NCI-H1417 (cell line): ENCODE measurements at regions not wholly inside any gene's neighbourhood (a gene's known extent, or its start where the extent isn't known, plus 50 kb on each side); places are given as distances from the start of the nearest gene placed in this dataset.
"Not testable (repeated sequence)": the region's sequence is repeated elsewhere in the genome, so short reads cannot be mapped to it uniquely, and the experiment has no call there.

Source experiments
- DNase-seq, 3 experiments: peaks; one replicate each; lab custom pipeline; 2025; lab: John Stamatoyannopoulos, UW

GRCh38 chr11:82210011-82210410 is 523.7 kb downstream of the FAM181B start:
- DNase-seq, result no peak

DNA sequence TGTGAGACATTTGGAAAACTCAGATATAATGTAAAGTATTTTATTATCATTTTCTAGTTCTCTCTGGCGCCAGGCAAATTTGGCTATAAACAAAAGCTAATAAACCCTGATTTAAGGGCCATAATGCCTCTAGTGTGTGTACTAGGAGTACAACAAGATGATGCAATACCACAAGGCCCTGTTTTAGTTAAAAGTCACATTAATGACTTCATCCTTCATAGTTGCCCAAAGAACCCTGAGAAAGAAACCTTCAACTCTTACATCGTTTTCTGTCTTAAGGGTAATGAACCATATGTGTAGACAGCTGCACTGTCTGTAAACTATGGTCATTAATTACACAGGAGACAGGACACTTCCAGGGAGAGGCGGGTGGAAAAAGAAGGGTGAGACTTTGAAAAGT is 538.4 kb downstream of the FAM181B start:
- DNase-seq, result peak in 1 of 3 experiments; percentile 33

DNA sequence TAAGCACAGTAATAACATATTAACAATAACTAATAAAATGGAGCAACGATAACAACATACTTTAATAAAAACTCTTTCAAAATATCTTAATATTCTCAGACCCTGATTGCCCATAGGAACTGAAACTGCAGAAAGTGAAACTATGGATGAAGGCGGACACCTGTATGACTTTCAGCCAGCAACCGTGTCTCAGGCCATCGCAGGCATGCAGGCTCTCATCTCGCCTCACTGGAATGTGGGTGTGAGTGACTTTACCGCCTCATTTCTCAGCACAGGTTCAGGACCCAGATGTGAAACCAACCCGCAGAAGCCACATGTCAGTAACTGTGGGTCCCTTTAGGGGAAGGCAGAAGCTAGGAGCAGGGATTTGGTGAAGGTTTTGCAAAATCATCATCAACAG is 539.1 kb downstream of the FAM181B start:
- no peak for DNase-seq

DNA sequence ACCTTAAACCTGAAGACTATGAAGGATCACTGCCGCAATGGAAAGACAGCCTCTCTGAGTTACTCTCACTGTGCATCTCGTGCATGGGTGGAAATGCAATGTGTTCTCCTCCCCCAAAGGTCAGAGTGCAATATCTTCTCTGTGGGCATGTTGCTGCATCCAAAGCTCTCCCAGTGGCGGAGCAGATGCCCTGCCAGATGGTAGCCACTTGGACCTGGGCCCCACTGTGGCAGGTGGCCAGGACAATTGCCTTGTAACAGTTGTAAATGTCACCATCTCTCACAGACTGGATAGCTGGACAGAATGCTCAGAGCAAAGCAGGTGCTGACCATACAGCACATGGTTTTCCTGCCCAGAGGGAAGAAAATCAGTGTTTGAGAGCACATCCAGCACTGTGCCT is 542.0 kb downstream of the FAM181B start:
- DNase-seq, result peak in 1 of 3 experiments; percentile 11

DNA sequence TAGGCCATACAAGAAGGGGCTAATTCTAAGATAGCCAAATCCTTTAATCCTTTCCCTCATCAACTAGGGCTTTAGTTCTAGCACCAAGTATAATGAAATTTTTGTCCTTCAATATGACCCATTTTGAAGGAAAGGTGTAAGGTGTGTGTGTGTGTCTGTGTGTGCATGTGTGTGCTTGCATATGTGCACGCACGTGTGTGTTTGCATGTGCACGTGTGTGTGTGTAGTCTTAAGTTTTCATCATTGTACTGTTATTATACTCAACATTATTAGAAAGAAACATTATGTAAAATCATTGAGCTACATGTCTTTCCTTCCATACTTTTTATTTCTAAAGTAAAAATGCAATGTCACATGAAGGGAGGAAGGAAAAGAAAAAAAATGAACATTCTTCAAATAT is 547.7 kb downstream of the FAM181B start:
- no peak for DNase-seq

GRCh38 chr11:82184966-82185365 is 548.7 kb downstream of the FAM181B start:
- DNase-seq, result no peak

DNA sequence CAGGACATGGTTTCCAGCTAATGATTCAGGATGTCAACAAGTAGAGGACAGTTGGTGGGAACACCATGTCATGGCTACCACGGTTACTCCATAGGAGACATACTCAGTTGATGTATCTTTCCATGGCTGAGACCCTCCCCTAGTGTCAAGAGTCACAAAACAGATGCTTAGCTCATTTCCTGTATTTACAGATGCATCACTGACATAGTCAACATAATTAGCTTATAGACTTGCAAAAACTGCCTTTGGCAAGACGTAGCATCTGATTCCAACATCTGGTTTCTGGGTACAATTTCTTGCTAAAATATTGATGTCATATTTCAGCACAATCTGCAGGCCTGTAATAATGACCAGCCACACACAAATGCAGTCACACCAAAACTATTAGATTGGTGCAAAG is 550.3 kb downstream of the FAM181B start:
- peak in 1 of 3 experiments; percentile 17 for DNase-seq

DNA sequence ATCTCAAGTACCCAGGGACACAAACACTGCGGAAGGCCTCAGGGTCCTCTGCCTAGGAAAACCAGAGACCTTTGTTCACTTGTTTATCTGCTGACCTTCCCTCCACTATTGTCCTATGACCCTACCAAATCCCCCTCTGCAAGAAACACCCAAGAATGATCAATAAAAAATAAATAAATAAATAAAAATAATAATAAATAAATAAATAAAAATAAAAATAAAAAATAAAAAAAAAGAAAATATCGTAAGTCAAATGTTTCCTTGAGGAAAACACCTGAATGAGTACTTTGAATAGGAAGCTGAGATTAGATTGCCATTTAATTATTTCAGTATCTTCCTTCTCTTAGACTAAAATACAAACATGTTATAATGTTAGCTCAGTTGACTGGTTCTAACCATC is 551.0 kb downstream of the FAM181B start:
- DNase-seq, result not testable (repeated sequence)

DNA sequence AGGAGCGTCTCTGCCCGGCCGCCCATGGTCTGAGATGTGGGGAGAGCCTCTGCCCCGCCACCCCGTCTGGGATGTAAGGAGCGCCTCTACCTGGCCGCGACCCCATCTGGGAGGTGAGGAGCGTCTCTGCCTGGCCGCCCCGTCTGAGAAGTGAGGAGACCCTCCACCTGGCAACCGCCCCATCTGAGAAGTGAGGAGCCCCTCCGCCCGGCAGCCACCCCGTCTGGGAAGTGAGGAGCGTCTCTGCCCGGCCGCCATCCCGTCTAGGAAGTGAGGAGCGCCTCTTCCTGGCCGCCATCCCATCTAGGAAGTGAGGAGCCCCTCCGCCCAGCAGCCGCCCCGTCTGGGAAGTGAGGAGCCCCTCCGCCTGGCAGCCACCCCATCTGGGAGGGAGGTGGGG is 551.9 kb downstream of the FAM181B start:
- DNase-seq, result not testable (repeated sequence)

DNA sequence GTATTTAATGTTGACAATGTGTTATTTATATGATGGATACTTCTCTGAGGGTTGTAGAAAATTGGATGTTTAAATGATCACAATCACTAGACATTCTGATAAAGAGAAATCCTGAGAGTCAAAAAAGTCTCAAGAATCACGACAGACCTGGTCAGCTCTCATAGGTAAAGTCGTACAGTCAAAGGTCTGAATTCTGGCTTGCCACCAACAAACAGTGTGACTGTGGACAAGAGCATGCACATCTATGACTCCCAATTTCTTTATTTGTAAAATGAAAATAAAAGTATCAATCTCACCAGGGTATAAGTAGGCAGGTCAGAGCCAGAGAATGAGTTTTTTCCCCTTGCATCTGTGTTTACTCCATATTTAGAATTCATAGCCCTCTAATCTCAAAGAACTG is 556.7 kb downstream of the FAM181B start:
- DNase-seq, result no peak

DNA sequence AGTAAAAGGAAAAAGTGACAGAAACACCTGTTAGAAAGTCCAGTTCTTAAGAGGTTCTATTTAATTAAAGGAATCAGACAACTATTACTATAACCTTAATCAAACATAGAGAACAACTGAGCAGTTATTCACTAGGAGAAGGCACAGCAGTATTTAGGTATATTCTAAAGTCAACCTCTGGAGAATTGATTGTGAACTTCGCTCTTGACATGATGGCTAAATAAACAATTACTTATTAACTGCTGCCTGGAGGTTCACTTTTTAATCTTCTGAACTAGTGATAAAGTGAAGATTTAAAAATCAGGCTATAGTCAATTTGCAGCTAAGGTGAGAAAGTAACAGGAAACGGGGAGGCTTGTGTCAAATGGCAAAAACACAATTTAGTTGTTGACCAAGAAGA is 557.3 kb downstream of the FAM181B start:
- peak in 1 of 3 experiments; percentile 93 for DNase-seq

DNA sequence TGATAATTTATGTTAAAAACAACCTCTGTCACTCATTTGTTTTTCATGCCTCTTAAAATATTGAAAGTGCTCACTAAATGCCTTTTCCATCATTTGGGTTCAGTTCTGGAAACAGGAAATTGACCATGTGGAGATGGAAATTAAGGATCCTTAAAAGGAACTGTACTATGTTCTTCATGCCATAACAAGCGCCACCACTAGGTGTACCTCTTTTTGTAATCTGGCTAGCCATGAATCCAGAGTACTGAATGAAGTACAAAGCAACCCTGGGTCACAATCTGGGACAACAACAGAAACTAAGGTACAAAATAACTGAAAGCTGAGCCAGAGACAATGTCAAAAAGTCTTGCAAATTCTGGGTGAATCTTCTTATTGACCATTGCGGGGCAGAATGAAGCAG is 559.1 kb downstream of the FAM181B start:
- no peak for DNase-seq

DNA sequence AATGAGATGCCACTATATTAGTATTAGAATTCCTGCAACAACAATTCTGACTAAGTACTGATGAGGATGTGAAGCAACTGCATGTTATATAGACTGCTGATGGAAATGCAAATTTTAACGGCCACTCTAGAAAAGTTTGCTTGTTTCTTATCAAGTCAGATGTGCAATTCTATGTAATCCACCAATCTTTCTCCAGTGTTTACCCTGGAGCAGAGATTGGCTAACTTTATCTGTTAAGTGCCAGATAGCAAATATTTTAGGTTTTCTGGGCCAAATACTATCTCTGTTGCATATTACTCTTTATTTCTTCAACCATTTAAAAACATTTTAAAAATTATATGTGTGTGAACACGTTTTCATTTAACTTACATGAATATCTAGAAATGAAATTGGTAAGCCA is 586.9 kb downstream of the FAM181B start:
- DNase-seq, result no peak

DNA sequence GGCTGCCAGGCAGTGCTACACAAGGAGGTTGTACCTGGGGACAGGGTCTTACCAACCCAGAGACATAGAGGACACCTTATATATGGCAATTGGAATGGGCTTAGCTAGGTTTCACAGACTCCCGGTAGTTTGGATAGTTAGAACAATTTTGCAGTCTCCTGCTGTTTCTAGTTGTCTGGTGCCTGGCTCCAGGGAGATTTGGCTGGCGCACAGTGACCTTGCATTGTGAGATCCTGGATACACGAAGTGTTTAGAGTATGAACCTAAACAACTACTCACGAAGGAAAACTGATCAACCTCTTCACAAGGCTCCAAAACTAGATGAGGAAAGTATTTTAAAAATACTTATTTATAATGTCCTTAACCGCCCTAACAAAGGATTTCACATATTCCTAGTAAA is 614.7 kb downstream of the FAM181B start:
- no peak for DNase-seq

DNA sequence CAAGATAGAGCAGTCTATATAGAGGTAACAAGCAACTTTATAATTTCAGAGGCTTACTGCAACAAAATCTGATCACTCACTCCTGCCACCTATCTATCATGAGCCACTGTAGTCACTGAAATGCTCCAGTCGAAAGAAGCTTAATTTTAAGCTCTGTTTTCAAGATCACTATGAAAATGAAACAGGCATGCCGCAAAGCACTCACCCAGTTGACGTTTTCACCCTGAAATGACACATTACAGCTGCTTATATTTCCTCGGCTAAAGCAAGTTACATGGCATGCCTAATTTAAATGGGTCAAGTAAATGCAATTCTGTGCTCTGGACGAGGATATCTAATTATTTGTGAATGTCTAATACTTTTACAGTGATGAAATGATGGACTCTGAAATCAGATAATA is 616.3 kb downstream of the FAM181B start:
- no peak for DNase-seq

GRCh38 chr11:82105331-82105998 is 628.2 kb downstream of the FAM181B start:
- no peak for DNase-seq

DNA sequence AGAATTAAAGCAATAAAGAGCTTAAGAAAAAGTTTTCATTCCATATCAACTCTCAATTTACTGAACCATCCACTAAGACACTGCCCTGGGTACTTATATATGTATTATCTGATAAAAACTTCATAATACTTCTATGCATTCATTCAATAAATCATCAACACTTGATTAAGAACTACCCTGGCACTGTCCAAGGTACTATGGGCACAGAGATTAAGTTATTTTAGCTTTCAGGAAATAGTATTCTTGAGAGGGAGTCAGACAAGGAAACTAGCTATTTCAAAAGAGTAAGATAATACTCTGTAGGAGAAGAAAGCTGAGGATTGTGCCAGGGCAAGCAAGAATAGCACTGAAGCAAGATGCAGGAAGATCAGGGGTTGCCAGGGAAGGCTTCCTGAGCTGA is 640.8 kb downstream of the FAM181B start:
- DNase-seq, result no peak

DNA sequence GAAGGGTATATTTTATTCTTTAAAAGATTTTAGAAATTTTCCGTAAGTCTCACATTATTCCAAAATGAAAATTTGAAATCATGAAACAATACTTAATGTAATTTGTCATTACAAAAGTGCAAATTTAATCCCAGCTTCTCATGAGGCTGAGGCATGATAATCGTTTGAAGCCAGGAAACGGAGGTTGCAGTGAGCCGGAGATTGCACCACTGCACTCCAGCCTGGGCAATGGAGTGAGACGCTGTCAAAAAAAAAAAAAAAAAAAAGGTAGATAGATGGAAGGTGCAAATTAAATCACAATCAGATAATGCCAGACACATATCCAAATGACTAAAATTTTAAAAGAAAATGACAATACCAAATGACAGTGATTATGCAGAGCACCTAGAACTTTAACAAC is 644.2 kb downstream of the FAM181B start:
- no peak for DNase-seq

GRCh38 chr11:82085493-82085892 is 648.2 kb downstream of the FAM181B start:
- DNase-seq, result no peak

GRCh38 chr11:82082976-82083375 is 650.7 kb downstream of the FAM181B start:
- DNase-seq, result no peak

DNA sequence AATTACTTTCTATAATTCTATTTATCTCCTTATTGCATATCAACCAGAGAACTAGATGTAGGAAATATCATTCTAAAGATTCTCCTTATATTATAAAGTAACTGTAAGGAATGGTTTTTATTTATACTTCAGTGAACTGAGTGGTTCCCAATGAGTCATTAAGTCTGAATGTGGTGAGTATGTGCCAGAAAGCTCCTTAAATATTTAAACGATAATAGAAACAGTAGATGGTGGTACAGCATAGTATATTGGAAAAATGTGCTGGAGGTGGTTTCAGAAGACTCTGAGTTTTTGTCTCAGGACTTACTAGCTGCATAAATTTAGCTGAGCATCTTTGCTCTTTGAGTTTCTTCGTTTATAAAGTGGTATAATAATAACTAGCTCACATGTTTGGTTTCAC is 653.5 kb downstream of the FAM181B start:
- peak in 1 of 3 experiments; percentile 68 for DNase-seq

- peak in 1 of 3 experiments; percentile 32 for DNase-seq
These were observed 657.5 kb downstream of the FAM181B start for GRCh38 chr11:82076126-82076525.

DNA sequence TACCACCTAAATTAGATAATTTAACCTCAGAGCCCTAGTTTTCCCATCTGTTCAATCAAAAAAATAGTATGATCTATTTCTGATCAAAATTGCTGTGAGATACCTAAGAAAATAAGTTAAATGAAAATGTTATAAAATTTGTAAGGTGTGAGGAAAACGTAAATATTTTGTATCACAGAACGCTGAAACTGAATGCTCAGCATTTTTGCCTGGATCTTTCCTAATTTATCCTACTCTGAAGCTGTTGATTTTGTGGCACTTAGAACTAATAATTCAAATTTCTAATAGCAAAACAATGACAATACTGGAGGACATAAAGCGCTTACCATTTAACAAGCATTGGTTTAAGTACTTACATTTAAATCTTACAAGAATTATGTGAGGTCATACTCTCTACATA is 674.2 kb downstream of the FAM181B start:
- no peak for DNase-seq

DNA sequence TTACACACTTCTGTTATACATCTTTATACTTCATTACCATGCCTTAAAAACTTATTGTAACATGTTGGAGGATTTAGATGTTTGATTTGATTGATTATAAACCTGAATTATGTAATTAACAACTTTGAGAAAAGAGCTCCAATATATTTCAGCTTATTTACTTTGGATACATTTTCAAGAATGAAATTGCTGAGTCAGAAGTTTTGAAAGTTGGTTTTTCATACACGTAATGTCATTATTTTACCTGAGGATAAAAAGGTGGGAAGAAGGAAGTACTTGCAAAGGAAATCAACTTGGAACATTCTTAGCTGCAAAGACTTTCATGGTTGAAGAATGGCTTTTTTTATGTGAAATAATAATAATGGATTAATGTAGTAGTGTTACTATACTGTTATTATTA is 677.2 kb downstream of the FAM181B start:
- no peak for DNase-seq
